Activated CD8-positive, alpha-beta memory T cell treated with anti-CD3 and anti-CD28 coated beads for 1 hour (primary cell): ENCODE measurements at regions not wholly inside any gene's neighbourhood (a gene's known extent, or its start where the extent isn't known, plus 50 kb on each side); places are given as distances from the start of the nearest gene placed in this dataset.

Experiments
- DNase-seq, 2 donors: peaks; one replicate each; pipeline ENCODE4 v3.0.0-alpha.2; 2020; ENCODE audit warnings: low read depth in 1 of 2; ENCODE audit errors: extremely low read depth in 1 of 2

GRCh38 chr9:7961076-7961475 lies 161.5 kb upstream of the DMAC1 start:
- no peak for DNase-seq

GRCh38 chr9:7960320-7961050 lies 160.9 kb upstream of the DMAC1 start:
- DNase-seq, result no peak

GRCh38 chr9:7957803-7958202 lies 158.2 kb upstream of the DMAC1 start:
- no peak for DNase-seq

GRCh38 chr9:7947577-7947976 lies 148.0 kb upstream of the DMAC1 start:
- no peak for DNase-seq

GRCh38 chr9:7946458-7946857 lies 146.9 kb upstream of the DMAC1 start:
- DNase-seq, result no peak

GRCh38 chr9:7944572-7944971 lies 145.0 kb upstream of the DMAC1 start:
- DNase-seq, result no peak

- no peak for DNase-seq
Observed at GRCh38 chr9:7937761-7938491, 138.3 kb upstream of the DMAC1 start.

GRCh38 chr9:7936996-7937395 lies 137.4 kb upstream of the DMAC1 start:
- no peak for DNase-seq

GRCh38 chr9:7936163-7936562 lies 136.6 kb upstream of the DMAC1 start:
- no peak for DNase-seq

GRCh38 chr9:7935681-7936080 lies 136.1 kb upstream of the DMAC1 start:
- no peak for DNase-seq

- no peak for DNase-seq
Observed at GRCh38 chr9:7932767-7933166, 133.2 kb upstream of the DMAC1 start.

GRCh38 chr9:7930613-7931012 lies 131.0 kb upstream of the DMAC1 start:
- no peak for DNase-seq

GRCh38 chr9:7921545-7922197 lies 122.1 kb upstream of the DMAC1 start:
- DNase-seq, result no peak

GRCh38 chr9:7912037-7912535 lies 112.5 kb upstream of the DMAC1 start:
- DNase-seq, result no peak

GRCh38 chr9:7910426-7911020 lies 110.9 kb upstream of the DMAC1 start:
- DNase-seq, result no peak

GRCh38 chr9:7909537-7909936 lies 110.0 kb upstream of the DMAC1 start:
- DNase-seq, result no peak

GRCh38 chr9:7907551-7908337 lies 108.2 kb upstream of the DMAC1 start:
- DNase-seq, result no peak

- DNase-seq, result no peak
Observed at GRCh38 chr9:7906783-7907550, 107.4 kb upstream of the DMAC1 start.

- no peak for DNase-seq
Observed at GRCh38 chr9:7901621-7902020, 102.0 kb upstream of the DMAC1 start.

- no peak for DNase-seq
Observed at GRCh38 chr9:7900541-7900940, 101.0 kb upstream of the DMAC1 start.
